HFF-Myc (cell line): ENCODE measurements at regions not wholly inside any gene's neighbourhood (a gene's known extent, or its start where the extent isn't known, plus 50 kb on each side); places are given as distances from the start of the nearest gene placed in this dataset.
A peak's percentile ranks its signal among the peaks of the same experiment; 100 is the strongest.

ENCODE experiments used
- DNase-seq: peaks from one replicate; pipeline ENCODE4 v3.0.0-alpha.2; 2011; ENCODE audit warnings: low read depth; ENCODE audit errors: extremely low read depth
- H3K4me3 ChIP-seq: replicated peaks from 2 replicates; pipeline ENCODE4 v1.5.1; 2011; ENCODE audit warnings: low read depth, mild to moderate bottlenecking, control low read depth, low read length
- CTCF ChIP-seq: IDR thresholded peaks from 2 replicates; pipeline ENCODE4 v1.5.1; 2012; ENCODE audit warnings: mild to moderate bottlenecking, low read depth, low read length, control low read depth; ENCODE audit errors: missing control alignments

DNA sequence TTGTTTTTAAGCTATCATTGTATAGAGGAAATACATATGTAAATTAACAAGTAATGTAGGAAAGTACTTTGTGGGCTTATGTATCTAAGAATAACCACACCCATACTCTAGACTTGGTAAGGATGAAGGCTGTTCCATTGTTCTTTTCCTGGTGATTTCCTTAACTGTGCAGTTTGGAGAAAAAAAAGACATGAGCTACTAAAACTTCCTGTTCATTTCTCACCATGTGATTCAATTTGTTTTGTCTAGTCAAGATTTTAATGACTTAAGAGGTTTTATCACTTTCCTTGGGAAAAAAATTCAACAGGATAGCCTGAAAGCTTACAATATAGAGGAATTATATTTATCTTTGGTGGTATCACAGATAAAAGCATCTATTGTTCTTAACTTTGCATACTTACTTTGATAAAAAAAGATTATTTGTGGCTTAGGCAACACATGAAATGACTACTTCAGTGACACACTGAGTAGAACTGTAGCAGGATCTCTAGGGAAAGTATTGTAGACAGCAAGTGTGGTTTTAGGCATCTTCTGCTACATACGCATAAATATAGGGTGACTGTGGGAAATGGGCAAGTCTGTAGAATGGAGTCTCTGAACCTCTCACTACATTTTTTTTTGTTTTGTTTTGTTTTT, 80.3 kb downstream of the GJA1 start:
- H3K4me3 ChIP-seq = no peak overlapping the region
- TF ChIP-seq CTCF = no peak
- DNase-seq = no peak

GRCh38 chr6:121516331-121516730, 80.9 kb downstream of the GJA1 start:
- no peak overlapping the region for H3K4me3 ChIP-seq
- DNase-seq = no peak
- TF ChIP-seq CTCF = no peak

- TF ChIP-seq CTCF = no peak
- no peak overlapping the region for H3K4me3 ChIP-seq
- no peak for DNase-seq
Measured at GRCh38 chr6:121520337-121521163, 85.1 kb downstream of the GJA1 start.

GRCh38 chr6:121521164-121521555, 85.7 kb downstream of the GJA1 start:
- DNase-seq = no peak
- no peak overlapping the region for H3K4me3 ChIP-seq
- TF ChIP-seq CTCF = no peak

GRCh38 chr6:121522265-121522664, 86.8 kb downstream of the GJA1 start:
- H3K4me3 ChIP-seq = peak overlapping the region; percentile 2
- peak; percentile 90 for DNase-seq
- TF ChIP-seq CTCF = no peak

DNA sequence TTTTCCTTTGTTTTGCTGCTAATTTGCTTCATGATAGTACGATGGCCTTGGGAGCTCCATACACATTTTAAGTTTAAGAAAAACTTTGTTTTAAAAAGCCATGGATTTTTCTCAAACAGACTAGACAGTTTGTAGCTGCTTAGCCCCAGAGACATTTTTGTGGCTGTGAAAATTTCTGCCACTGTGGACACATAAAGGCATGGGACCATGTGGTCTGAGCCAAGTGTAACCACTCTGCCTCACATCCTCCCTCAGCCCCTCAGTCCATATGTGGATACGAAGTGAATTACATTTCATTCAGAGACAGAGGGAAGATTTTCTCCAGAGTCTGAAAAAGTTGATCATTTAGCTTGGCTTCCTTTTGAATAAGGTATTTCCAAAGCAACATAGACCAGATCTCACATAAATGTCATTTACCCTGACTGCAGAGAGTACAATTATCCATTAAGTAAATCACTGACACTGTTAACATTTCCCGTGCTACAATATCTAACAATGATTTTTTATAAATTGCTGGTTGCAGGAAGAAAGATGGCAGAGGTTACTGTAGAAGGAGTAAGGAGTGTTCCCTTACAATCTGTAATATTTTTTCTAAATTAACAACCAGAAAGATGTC, 87.4 kb downstream of the GJA1 start:
- DNase-seq = peak; percentile 16
- no peak for TF ChIP-seq CTCF
- H3K4me3 ChIP-seq = peak overlapping the region; percentile 2
